IPS-18a (cell line): ENCODE measurements at regions not wholly inside any gene's neighbourhood (a gene's known extent, or its start where the extent isn't known, plus 50 kb on each side); places are given as distances from the start of the nearest gene placed in this dataset.

Experiments used
- H3K27ac ChIP-seq: one replicate; pipeline ENCODE4 v1.5.1; 2013; ENCODE audit warnings: low read length
- H3K27me3 ChIP-seq: one replicate; pipeline ENCODE4 v1.6.1; 2013; ENCODE audit warnings: mild to moderate bottlenecking, low read length; ENCODE audit not compliant: control insufficient read depth, insufficient read depth
- H3K36me3 ChIP-seq: one replicate; pipeline ENCODE4 v1.6.1; 2013; ENCODE audit warnings: low read depth, low read length; ENCODE audit not compliant: control insufficient read depth
- H3K4me1 ChIP-seq: one replicate; pipeline ENCODE4 v1.6.1; 2013; ENCODE audit warnings: low read depth, low read length; ENCODE audit not compliant: control insufficient read depth
- H3K4me3 ChIP-seq: one replicate; pipeline ENCODE4 v1.5.1; 2013; ENCODE audit warnings: low read length
- H3K9ac ChIP-seq: one replicate; pipeline ENCODE4 v1.6.1; 2013; ENCODE audit warnings: mild to moderate bottlenecking, low read length, moderate library complexity
- H3K9me3 ChIP-seq: one replicate; pipeline ENCODE4 v1.6.1; 2013; ENCODE audit warnings: low read depth, low read length; ENCODE audit not compliant: control insufficient read depth

DNA sequence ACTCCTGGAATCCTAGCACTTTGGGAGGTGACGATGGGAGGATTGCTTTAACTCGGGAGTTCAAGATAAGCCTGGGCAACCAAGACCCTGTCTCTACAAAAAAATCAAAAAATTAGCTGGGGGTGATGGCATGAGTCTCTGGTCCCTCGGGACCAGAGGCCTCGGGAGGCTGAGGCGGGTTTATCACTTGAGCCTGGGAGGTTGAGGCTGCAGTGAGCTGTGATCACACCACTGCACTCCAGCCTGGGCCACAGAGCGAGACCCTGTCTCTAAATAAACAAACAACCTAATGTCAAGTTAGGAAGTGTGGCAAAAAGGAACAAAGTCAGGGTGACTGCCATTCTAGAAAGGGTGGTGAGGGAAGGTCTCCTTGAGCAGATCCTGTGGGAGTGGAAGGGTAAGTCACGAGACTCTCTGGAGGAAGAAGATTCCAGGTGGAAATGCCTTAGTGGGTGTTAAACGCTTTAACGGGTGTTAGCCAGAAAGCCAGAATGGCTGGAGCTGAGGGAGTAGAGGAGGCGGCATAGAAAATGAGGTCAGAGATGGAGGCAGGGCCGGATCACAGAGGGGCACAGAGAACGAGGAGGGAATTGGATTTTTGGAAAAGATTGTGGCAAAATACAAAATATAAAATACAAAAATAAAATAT lies 62.2 kb upstream of the ATP5PO start:
- Histone ChIP-seq H3K9ac (no peak overlapping the region), H3K36me3 (no peaks in the 10 kb centered on the region), H3K27ac (no peak overlapping the region), H3K27me3 (no peaks in the 10 kb centered on the region), H3K9me3 (no peaks in the 10 kb centered on the region), H3K4me1 (peaks cover 13% of the 10 kb centered on the region), H3K4me3 (no peak overlapping the region)

DNA sequence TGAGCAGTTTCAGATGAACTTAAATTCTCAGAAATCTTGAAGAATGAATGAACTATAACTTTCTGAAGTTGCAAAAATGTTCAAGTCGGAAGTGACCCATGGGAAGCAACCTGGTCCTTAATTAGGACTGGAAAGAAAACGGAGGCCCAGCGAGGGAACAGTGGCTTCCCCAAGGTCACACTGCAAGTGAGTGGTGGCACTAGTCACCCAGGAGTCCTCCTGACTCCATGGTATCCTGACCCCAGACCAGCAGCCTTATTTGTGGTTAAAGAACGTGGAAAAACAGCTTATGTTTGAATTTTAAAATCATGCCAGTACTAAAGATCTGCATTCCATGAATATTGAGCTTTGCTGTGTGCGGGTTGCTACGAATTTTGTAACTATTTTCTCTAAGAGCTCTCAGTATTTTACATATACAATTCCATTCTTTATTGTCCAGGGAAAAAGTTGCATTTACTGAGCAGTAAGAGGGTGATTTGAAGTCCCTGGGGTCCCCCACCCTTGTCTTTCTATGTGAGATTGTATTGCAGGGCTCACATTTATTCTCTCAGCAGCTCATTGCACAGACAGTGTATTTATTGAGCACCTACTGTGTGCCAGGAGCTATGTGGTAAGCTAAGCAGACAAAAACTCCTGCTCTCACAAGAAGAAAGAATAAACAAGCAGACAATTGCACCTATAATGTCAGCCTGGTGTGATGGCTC lies 61.6 kb upstream of the ATP5PO start:
- Histone ChIP-seq H3K4me1 (peaks cover 13% of the 10 kb centered on the region), H3K36me3 (no peaks in the 10 kb centered on the region), H3K9me3 (no peaks in the 10 kb centered on the region), H3K4me3 (no peak overlapping the region), H3K27me3 (no peaks in the 10 kb centered on the region), H3K9ac (no peak overlapping the region), H3K27ac (no peak overlapping the region)

DNA sequence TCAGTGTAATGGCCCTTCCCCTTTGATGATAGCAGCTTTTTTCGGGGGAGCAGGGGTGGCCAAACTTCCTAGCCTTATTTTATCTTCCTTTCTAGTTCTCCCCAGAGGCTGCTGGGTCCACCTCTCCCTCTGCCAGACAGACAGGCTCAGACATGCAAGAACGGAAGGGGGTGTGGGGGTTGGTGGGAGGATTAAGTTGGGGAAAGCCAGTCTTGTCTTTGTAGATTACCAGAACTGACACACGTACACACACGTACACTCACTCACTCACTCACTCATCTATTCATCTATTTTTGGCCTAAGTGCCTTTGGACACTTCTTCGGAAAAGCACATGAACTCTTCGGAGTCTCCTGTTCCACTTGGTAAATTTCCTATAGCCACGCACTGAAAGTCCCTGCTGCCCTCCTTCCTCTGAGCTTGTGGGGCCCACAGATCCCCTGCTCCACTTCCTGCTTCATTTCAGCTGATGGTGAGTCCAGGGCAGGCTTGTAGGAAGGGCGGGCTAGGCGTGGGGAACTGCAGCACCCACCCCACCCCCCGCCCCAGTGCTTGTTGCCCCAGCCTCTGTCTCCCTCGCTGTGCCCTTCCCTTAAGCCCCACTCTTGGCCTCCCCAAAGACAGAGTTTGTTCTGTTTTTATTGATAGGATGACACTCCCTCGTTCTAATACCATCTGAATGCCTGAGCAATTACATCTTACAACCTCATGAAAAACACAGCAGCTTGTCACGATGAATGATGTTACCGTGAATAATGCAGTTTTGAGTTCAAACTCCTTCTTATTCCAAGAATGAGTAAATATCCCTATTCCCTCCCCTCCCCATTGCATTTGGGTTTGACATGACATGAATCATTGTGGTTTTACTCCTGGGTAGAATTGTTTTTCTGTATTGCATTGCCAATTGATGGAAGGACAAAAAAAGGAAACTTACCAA lies 60.7 kb upstream of the ATP5PO start:
- no peak overlapping the region for H3K9ac ChIP-seq
- no peaks in the 10 kb centered on the region for H3K36me3 ChIP-seq
- H3K27me3 ChIP-seq = no peaks in the 10 kb centered on the region
- no peaks in the 10 kb centered on the region for H3K9me3 ChIP-seq
- H3K4me3 ChIP-seq = no peak overlapping the region
- peaks cover 19% of the 10 kb centered on the region for H3K4me1 ChIP-seq
- H3K27ac ChIP-seq = no peak overlapping the region

DNA sequence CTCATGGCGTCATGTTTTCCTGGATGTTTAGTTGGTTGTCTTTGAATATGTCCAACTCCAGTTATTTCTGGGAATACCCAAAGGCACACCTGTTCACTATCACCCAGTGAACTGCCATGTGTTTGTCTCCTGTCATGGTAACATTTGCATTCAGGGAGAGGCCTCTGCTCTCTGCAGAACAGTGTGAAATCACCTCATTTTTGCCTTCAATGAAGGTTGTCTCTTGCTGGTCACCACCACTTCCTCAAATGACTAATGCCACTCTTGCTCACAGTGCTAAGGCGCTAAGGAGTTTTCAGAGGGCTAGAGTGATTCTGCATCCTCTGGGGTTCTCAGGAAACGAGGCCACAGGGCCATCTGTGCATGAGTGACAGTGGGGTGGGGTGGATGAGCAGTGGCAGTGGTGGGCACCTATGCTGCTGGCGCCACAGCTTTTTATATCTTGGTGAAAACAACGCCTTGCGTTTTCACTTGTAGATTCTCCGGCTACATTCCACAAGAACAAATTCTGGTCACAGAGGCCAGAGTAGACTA lies 60.0 kb upstream of the ATP5PO start:
- H3K27ac ChIP-seq = no peak overlapping the region

DNA sequence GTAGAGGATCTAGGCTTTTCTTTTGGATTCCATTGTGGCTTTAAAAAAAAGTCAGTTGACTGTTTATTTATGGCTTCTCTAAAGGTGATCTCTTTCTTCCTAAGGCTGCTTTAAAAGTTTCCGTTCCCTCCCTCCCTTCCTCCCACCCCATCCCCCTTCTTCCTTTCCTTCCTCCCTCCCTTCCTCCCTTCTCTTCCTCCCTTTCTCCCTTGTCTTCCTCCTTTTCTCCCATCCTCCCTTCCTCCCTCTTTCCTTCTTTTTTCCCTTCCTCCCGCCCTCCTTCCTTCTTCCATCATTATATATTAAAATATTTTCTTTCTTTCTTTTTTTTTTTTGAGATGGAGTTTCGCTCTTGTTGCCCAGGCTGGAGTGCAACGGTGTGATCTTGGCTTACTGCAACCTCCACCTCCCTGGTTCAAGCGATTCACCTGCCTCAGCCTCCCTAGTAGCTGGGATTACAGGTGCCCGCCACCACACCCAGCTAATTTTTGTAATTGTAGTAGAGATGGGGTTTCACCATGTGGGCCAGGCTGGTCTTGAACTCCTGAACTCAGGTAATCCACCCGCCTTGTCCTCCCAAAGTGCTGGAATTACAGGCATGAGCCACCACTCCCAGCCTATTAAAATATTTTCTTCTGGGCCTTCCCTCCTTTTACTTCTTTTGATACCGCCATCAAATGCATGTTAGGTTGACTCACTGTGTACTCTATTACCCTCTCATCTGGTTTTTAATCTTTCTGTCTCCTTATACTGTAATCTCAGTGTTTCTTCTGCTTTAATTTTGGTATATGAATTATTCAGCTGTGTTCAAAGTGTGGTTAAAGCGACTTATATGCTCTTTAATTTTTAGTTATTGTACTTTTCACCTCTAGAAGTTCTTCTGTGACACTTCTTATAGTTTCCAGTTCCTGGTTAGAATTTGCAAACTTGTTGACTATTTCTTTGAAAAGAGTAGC lies 59.2 kb upstream of the ATP5PO start:
- H3K4me3 ChIP-seq = no peak overlapping the region
- H3K27me3 ChIP-seq = no peaks in the 10 kb centered on the region
- peaks cover 21% of the 10 kb centered on the region for H3K4me1 ChIP-seq
- H3K9ac ChIP-seq = no peak overlapping the region
- no peak overlapping the region for H3K27ac ChIP-seq
- H3K9me3 ChIP-seq = no peaks in the 10 kb centered on the region
- no peaks in the 10 kb centered on the region for H3K36me3 ChIP-seq

More for the DNA sequence above, 60.0 kb upstream of the ATP5PO start:
- Histone ChIP-seq H3K36me3 (no peaks in the 10 kb centered on the region), H3K9ac (no peak overlapping the region), H3K27me3 (no peaks in the 10 kb centered on the region), H3K4me1 (peaks cover 21% of the 10 kb centered on the region), H3K9me3 (no peaks in the 10 kb centered on the region), H3K4me3 (no peak overlapping the region)

DNA sequence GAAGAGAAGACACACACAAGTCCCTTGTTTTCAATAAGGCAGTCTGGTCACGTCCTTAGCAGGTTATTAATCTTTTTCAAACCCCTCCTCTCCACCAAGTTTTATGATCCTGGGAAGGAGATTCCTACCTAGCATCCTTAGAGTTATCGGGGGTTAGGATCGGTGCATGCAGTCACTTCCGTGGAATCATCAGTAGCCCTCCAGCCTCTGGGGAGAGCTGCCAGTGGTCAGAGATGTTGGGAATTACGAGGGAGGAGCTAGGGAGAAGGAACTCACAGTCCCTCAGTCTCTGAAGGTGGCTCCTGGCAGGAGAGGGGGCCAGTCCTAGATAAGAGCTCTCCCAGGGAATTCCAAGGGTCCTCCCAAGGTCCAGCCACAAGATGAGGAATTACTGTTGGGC lies 57.7 kb upstream of the ATP5PO start:
- H3K27ac ChIP-seq = no peak overlapping the region
- H3K4me1 ChIP-seq = peaks cover 25% of the 10 kb centered on the region

DNA sequence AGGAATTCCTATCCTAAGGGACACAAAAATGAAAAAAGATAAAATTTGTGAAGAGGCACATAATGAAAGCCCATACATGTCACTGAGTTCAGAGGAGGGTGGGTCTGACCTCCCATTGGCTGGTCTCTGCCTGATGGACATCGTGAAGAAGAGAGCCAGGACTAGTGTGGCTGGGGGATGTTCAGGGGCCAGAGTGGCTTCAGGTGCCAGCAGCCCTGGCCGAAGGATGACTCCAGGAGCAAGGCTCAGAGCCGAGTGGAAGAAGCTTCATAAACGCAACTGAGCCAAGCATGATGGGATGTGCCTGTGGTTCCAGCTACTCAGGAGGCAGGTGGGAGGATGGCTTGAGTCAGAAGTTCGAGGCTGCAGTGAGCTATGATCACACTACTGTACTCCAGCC lies 56.9 kb upstream of the ATP5PO start:
- no peak overlapping the region for H3K4me3 ChIP-seq
- no peak overlapping the region for H3K27ac ChIP-seq
- H3K4me1 ChIP-seq = peaks cover 28% of the 10 kb centered on the region
- H3K9me3 ChIP-seq = no peaks in the 10 kb centered on the region
- no peak overlapping the region for H3K9ac ChIP-seq
- H3K36me3 ChIP-seq = no peaks in the 10 kb centered on the region
- no peaks in the 10 kb centered on the region for H3K27me3 ChIP-seq

More for the DNA sequence above, 57.7 kb upstream of the ATP5PO start:
- Histone ChIP-seq H3K9me3 (no peaks in the 10 kb centered on the region), H3K4me3 (no peak overlapping the region), H3K27me3 (no peaks in the 10 kb centered on the region), H3K36me3 (no peaks in the 10 kb centered on the region), H3K9ac (no peak overlapping the region)

DNA sequence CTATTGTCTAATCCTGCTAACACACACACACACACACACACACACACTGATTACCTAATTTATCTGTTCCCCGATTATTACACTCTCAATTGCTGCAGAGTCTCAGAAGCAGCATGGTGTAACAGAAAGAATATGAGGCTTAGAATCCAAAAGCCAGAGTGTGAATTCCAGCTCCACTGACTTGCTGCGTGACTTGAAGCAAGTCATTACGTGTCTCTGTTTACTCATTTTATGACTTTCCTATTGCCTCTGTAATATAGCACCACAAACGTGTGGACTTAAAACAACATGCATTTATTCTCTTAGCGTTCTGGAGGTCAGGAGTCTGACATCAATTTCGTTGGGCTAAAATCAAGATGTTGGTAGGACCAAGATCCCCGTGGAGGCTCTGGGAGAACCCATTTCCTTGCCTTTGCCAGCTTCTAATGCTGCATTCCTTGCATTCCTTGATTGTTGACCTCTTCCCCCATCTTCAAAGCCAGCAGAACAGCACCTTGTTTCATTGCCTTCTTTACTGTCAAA lies 55.9 kb upstream of the ATP5PO start:
- H3K9me3 ChIP-seq = no peaks in the 10 kb centered on the region
- H3K27me3 ChIP-seq = no peaks in the 10 kb centered on the region
- H3K36me3 ChIP-seq = no peaks in the 10 kb centered on the region
- H3K4me3 ChIP-seq = no peak overlapping the region
- H3K9ac ChIP-seq = no peak overlapping the region
- no peak overlapping the region for H3K27ac ChIP-seq
- H3K4me1 ChIP-seq = peaks cover 26% of the 10 kb centered on the region

DNA sequence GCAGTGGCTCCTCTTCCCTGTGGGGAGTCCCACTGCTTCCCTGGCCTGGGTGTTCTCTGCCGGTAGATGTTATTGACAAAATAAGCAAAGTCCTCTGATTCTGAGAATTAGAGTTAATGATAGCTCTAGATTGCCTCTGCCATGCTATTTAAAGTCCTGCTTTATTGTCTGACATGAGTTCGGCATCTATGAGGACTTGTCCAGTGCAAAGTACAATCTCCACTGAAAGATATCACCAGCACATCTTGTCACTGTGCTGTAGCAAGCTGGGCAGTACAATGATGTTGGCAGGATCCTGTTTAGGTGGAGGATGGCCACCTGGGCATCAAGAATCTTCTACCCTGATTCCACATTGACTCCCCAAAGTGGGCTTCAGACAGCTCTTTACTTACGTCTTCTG lies 54.0 kb upstream of the ATP5PO start:
- no peak overlapping the region for H3K27ac ChIP-seq
- peaks cover 15% of the 10 kb centered on the region for H3K4me1 ChIP-seq
- no peaks in the 10 kb centered on the region for H3K9me3 ChIP-seq
- no peak overlapping the region for H3K4me3 ChIP-seq
- no peaks in the 10 kb centered on the region for H3K27me3 ChIP-seq
- H3K36me3 ChIP-seq = no peaks in the 10 kb centered on the region
- H3K9ac ChIP-seq = no peak overlapping the region

DNA sequence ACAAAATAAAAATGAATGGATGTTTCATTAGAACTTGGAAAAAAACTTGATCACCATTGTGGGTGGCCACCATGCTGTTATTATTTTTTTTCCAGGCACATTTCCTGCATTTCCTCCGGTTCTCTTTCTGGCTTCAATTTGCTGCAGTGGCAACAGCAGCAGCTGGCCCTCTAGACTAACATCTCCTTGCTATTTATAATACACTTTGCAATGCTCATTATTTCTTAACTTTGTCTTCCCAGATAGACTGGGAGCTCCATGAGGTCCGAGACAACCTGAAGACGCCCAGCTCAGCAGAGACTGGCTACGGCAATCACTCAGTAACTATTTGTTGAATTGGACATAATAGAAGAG lies 53.4 kb upstream of the ATP5PO start:
- Histone ChIP-seq H3K27me3 (no peaks in the 10 kb centered on the region), H3K9me3 (no peaks in the 10 kb centered on the region), H3K4me1 (peaks cover 15% of the 10 kb centered on the region), H3K4me3 (no peak overlapping the region), H3K9ac (no peak overlapping the region), H3K27ac (no peak overlapping the region), H3K36me3 (no peaks in the 10 kb centered on the region)
